Body of pancreas (tissue), 4 donors: ENCODE measurements at regions not wholly inside any gene's neighbourhood (a gene's known extent, or its start where the extent isn't known, plus 50 kb on each side); places are given as distances from the start of the nearest gene placed in this dataset.

Experiments used
- ATAC-seq: fragments of 150-250 bp; one replicate; pipeline ENCODE4 v1.9.1; 2016
- DNase-seq, 4 donors: peaks; one replicate each; pipeline ENCODE4 v3.0.0-alpha.2; 2019
- H3K27ac ChIP-seq, 4 donors: fragments of 200-600 bp; sonication (generic); 1 replicate in 3 of 4; 2 replicates in 1 of 4; pipeline versions ENCODE4 v1.5.1 to v1.6.1; 2016 to 2019; ENCODE audit warnings: mild to moderate bottlenecking in 1 of 4, mixed read lengths in 1 of 4, moderate library complexity in 1 of 4
- H3K27me3 ChIP-seq, 2 donors: fragments of 200-600 bp; sonication (generic); one replicate each; pipeline ENCODE4 v1.6.0; 2016; ENCODE audit warnings: mild to moderate bottlenecking in 1 of 2
- H3K36me3 ChIP-seq, 2 donors: fragments of 200-600 bp; sonication (generic); replicated peaks in 1 of 2; 2 replicates each; pipeline ENCODE4 v1.5.1; 2016; ENCODE audit warnings: low read depth in 2 of 2; ENCODE audit not compliant: insufficient read depth in 1 of 2
- H3K4me1 ChIP-seq: fragments of 200-600 bp; sonication (generic); one replicate; pipeline ENCODE4 v1.6.0; 2016
- H3K4me3 ChIP-seq, 2 donors: fragments of 200-600 bp; sonication (generic); 1 replicate in 1 of 2; 2 replicates in 1 of 2; pipeline ENCODE4 v1.5.1; 2016 to 2019
- H3K9me3 ChIP-seq, 3 donors: fragments of 200-600 bp; sonication (generic); 1 replicate in 2 of 3; 2 replicates in 1 of 3; pipeline ENCODE4 v1.5.1; 2016
- POLR2A ChIP-seq, 3 donors: fragments of 450-650 bp; IDR thresholded peaks; one replicate each; pipeline ENCODE4 v1.6.1; 2016; ENCODE audit warnings: antibody characterized with exemption in 3 of 3, mild to moderate bottlenecking in 2 of 3
- WGBS, 2 donors: methylation state at CpG; one replicate each; pipeline ENCODE4 v1.1.5; 2017; 5-methylcytosine and 5-hydroxymethylcytosine counted together
- intact Hi-C: fragments of 100-400 bp; cut with DNase I; formaldehyde crosslinking; loops from one replicate; pipeline ENCODE4 v1.15.1; 2023
- TF ChIP-seq, protein P1 (sequence below), 7 experiments: fragments of 450-650 bp in 4 of 7; fragments of 200-600 bp in 3 of 7; sonication (generic) in 3 of 7; IDR thresholded peaks; one replicate each; pipeline ENCODE4 v1.5.1; 2016 to 2019; ENCODE audit warnings: antibody characterized with exemption in 7 of 7

DNA sequence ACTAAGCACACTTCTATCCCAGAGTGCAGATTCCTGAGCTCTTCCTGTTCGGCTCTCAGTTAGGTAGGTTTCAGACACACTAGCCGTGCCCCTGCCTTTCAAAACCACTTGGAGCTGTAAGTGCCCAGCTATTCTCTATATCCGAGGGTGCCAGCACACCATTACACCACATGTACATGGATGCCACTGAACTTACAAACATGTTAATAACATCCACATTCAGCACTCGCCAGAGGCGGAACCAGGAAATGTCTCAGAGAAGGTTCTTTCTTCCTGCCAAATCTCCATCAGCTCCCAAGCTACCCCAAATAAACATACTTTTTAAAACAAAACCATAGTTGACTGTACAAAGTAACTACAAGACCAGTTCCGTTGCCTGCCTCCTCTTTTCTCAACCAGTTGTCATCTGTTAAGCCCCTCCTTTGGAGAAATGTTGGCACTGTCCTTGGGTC lies 78.4 kb upstream of the CTTNBP2NL start:
- Histone ChIP-seq H3K27me3 (no peaks in the 10 kb centered on the region), H3K27ac (peak overlapping the region in 1 of 4 donors; percentile 14), H3K4me3 (no peak overlapping the region), H3K9me3 (no peaks in the 10 kb centered on the region), H3K4me1 (no peaks in the 10 kb centered on the region), H3K36me3 (no peaks in the 10 kb centered on the region)
- WGBS, 2 donors = 58 to 64% methylated on average over 6 of the region's 6 CpGs
- TF ChIP-seq, protein P1, sequence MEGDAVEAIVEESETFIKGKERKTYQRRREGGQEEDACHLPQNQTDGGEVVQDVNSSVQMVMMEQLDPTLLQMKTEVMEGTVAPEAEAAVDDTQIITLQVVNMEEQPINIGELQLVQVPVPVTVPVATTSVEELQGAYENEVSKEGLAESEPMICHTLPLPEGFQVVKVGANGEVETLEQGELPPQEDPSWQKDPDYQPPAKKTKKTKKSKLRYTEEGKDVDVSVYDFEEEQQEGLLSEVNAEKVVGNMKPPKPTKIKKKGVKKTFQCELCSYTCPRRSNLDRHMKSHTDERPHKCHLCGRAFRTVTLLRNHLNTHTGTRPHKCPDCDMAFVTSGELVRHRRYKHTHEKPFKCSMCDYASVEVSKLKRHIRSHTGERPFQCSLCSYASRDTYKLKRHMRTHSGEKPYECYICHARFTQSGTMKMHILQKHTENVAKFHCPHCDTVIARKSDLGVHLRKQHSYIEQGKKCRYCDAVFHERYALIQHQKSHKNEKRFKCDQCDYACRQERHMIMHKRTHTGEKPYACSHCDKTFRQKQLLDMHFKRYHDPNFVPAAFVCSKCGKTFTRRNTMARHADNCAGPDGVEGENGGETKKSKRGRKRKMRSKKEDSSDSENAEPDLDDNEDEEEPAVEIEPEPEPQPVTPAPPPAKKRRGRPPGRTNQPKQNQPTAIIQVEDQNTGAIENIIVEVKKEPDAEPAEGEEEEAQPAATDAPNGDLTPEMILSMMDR (IDR thresholded peaks at IDR 0.05) = no peak
- no peak for TF ChIP-seq POLR2A (IDR thresholded peaks at IDR 0.05)
- ATAC-seq (no peak), DNase-seq (no peak)
- intact Hi-C loops = no loop called here

GRCh38 chr1:112318263-112318662 lies 77.8 kb upstream of the CTTNBP2NL start:
- WGBS, 2 donors = 37 to 62% methylated on average over 2 of the region's 2 CpGs
- intact Hi-C loops = no loop called here
- Histone ChIP-seq H3K4me1 (no peaks in the 10 kb centered on the region), H3K36me3 (no peaks in the 10 kb centered on the region), H3K4me3 (no peak overlapping the region), H3K9me3 (no peaks in the 10 kb centered on the region), H3K27me3 (no peaks in the 10 kb centered on the region), H3K27ac (no peak overlapping the region)
- no peak for DNase-seq
- no peak for ATAC-seq
- TF ChIP-seq, protein P1 (IDR thresholded peaks at IDR 0.05) = no peak
- TF ChIP-seq POLR2A (IDR thresholded peaks at IDR 0.05) = no peak

DNA sequence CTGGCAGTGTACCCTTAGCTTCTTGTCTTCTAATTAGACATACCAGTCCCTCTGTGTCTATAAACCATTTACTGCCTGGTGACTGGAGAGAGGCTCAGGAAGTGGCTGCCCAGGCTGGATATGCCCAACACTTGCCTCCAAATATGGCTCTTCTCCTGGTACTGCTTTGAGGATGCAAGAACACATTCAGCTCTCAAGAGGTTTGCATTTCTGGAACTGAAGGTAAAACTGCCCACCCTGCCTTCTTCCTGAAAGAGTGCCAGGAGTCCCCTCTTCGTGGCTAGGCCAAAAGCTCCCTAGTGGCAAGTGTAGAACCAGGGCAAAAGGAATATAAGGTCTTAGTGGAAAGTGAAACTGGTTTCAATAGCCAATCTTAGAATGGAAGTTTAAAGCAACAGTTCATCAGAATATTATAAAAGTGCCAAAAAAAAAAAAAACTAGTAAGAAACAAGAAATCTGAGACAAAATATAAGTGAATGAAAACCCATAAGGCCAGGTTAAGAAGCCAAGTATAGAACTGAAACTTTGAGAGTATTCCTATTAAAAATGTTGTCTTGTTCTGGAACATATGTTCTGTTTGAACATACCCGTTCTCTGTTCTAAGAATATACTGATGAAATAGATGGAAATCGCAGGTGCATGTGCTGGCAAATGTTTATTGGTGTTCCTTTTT lies 77.2 kb upstream of the CTTNBP2NL start:
- Histone ChIP-seq H3K36me3 (no peaks in the 10 kb centered on the region), H3K4me1 (no peaks in the 10 kb centered on the region), H3K27ac (no peak overlapping the region), H3K9me3 (no peaks in the 10 kb centered on the region), H3K4me3 (no peak overlapping the region), H3K27me3 (no peaks in the 10 kb centered on the region)
- TF ChIP-seq POLR2A (IDR thresholded peaks at IDR 0.05) = no peak
- TF ChIP-seq, protein P1 (IDR thresholded peaks at IDR 0.05) = no peak
- intact Hi-C loops = no loop called here
- DNase-seq (no peak), ATAC-seq (no peak)
- 61 to 66% methylated on average over 3 of the region's 3 CpGs for WGBS, 2 donors

DNA sequence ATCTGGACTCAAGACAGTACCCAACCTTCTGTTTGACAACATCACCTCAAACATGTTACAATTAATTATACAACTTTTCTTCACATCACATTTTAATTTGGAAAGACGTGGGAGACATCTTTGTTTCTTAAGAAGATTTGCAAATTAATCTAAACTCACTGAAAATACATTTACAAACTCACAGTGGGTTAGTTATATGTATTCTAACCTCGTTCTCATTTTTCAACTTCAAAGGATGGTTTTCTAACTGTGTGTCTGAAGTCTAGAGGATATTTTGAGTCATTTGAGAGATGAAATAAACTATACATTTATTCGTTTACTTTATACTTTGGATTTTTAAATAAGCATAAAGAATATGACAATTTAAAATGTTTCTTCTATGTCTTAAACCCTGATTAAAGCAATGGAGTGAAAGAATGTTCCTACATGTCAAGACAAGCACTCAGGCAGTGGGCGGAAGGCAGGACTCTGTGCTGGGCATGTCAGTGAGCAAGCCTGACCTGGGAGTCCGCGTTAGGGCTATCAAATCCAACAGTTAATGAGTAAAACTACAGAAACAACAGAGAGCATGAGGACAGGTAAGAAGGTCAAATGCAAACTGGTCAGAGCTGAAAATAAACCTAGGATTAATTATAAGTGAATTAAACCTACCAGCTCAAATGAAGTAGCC lies 76.5 kb upstream of the CTTNBP2NL start:
- intact Hi-C loops = no loop called here
- Histone ChIP-seq H3K27me3 (no peaks in the 10 kb centered on the region), H3K9me3 (no peaks in the 10 kb centered on the region), H3K4me3 (no peak overlapping the region), H3K27ac (no peak overlapping the region), H3K4me1 (no peaks in the 10 kb centered on the region), H3K36me3 (no peaks in the 10 kb centered on the region)
- DNase-seq = no peak
- no peak for TF ChIP-seq POLR2A (IDR thresholded peaks at IDR 0.05)
- TF ChIP-seq, protein P1 (IDR thresholded peaks at IDR 0.05) = no peak
- WGBS, 2 donors = 74 to 78% methylated on average over 6 of the region's 6 CpGs
- ATAC-seq = no peak
